ENCODE measurements at regions not wholly inside any gene's neighbourhood (a gene's known extent, or its start where the extent isn't known, plus 50 kb on each side); places are given as distances from the start of the nearest gene placed in this dataset.

GRCh38 chr12:13719986-13720385, 261.4 kb downstream of the GRIN2B start:
- TF ChIP-seq POLR2A (IDR thresholded peaks at IDR 0.05; ENCODE audit: low read length) (no peak), GATA1 (IDR thresholded peaks at IDR 0.05; ENCODE audit: low read depth, low read length) (no peak)

Measured in erythroblast (primary cell).